ENCODE measurements at regions not wholly inside any gene's neighbourhood (a gene's known extent, or its start where the extent isn't known, plus 50 kb on each side); places are given as distances from the start of the nearest gene placed in this dataset.
A peak's percentile ranks its signal among the peaks of the same experiment; 100 is the strongest.

DNA sequence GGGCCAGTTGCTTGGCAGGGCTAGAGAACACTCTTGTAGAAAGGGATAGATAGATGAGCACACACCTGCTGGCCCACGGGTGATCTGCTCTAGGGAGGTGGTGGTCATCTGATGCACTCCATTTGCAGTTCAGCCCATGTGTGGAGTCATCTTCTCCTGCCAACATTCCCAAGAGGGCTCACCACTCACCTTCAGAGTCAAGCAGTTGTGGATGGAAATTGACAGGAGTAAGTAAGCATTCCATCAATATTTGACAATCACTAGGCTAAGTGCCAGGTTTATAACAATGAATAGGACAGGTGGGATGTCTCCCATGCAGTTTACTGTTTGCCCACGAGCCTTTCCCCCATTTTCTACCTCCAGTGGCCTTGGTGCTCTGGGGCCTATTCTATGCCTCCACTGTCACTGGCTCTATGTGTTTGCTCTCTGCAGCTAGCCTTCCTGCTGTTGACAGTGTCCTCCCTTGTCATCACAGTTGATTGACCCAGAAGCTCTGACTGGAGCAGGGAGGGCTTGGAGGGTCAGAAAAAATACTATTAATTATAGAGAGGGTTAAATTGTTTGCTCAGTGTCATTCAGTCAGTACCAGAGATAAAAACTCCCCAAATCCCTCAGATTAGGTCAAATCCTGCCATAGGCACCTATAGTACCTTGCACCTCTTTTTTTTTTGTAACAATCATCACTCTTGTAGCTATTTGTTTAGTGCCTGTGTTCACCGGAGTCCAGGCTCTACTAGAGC is 134.6 kb upstream of the PZP start (continued):
- TF ChIP-seq RXRB (CRISPR knock-in tag; IDR thresholded peaks at IDR 0.05; ENCODE audit: borderline replicate concordance) = peak; percentile 88
- no peak for TF ChIP-seq RFX3 (CRISPR knock-in tag; IDR thresholded peaks at IDR 0.05)
- TF ChIP-seq, protein P1, sequence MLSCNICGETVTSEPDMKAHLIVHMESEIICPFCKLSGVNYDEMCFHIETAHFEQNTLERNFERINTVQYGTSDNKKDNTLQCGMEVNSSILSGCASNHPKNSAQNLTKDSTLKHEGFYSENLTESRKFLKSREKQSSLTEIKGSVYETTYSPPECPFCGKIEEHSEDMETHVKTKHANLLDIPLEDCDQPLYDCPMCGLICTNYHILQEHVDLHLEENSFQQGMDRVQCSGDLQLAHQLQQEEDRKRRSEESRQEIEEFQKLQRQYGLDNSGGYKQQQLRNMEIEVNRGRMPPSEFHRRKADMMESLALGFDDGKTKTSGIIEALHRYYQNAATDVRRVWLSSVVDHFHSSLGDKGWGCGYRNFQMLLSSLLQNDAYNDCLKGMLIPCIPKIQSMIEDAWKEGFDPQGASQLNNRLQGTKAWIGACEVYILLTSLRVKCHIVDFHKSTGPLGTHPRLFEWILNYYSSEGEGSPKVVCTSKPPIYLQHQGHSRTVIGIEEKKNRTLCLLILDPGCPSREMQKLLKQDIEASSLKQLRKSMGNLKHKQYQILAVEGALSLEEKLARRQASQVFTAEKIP (CRISPR knock-in tag; IDR thresholded peaks at IDR 0.05; ENCODE audit: borderline replicate concordance) = no peak
- TF ChIP-seq, protein P2, sequence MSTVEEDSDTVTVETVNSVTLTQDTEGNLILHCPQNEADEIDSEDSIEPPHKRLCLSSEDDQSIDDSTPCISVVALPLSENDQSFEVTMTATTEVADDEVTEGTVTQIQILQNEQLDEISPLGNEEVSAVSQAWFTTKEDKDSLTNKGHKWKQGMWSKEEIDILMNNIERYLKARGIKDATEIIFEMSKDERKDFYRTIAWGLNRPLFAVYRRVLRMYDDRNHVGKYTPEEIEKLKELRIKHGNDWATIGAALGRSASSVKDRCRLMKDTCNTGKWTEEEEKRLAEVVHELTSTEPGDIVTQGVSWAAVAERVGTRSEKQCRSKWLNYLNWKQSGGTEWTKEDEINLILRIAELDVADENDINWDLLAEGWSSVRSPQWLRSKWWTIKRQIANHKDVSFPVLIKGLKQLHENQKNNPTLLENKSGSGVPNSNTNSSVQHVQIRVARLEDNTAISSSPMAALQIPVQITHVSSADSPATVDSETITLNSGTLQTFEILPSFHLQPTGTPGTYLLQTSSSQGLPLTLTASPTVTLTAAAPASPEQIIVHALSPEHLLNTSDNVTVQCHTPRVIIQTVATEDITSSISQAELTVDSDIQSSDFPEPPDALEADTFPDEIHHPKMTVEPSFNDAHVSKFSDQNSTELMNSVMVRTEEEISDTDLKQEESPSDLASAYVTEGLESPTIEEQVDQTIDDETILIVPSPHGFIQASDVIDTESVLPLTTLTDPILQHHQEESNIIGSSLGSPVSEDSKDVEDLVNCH (CRISPR knock-in tag; IDR thresholded peaks at IDR 0.05) = no peak
- peak; percentile 51; the same call in 1 of the 2 replicates for TF ChIP-seq SP140L (CRISPR knock-in tag; IDR thresholded peaks at IDR 0.05; ENCODE audit: borderline replicate concordance)
- peak; percentile 64; the same call in 1 of the 2 replicates for TF ChIP-seq ZNF878 (CRISPR knock-in tag; IDR thresholded peaks at IDR 0.05)
- no peak for TF ChIP-seq SMYD3 (CRISPR knock-in tag; IDR thresholded peaks at IDR 0.05)
- peak; percentile 71; the same call in 1 of the 2 replicates for TF ChIP-seq KLF12 (CRISPR knock-in tag; IDR thresholded peaks at IDR 0.05; ENCODE audit: borderline replicate concordance)
- peak; percentile 40; the same call in 1 of the 2 replicates for TF ChIP-seq REPIN1 (CRISPR knock-in tag; IDR thresholded peaks at IDR 0.05; ENCODE audit: borderline replicate concordance, low read depth)
- TF ChIP-seq, protein P3, sequence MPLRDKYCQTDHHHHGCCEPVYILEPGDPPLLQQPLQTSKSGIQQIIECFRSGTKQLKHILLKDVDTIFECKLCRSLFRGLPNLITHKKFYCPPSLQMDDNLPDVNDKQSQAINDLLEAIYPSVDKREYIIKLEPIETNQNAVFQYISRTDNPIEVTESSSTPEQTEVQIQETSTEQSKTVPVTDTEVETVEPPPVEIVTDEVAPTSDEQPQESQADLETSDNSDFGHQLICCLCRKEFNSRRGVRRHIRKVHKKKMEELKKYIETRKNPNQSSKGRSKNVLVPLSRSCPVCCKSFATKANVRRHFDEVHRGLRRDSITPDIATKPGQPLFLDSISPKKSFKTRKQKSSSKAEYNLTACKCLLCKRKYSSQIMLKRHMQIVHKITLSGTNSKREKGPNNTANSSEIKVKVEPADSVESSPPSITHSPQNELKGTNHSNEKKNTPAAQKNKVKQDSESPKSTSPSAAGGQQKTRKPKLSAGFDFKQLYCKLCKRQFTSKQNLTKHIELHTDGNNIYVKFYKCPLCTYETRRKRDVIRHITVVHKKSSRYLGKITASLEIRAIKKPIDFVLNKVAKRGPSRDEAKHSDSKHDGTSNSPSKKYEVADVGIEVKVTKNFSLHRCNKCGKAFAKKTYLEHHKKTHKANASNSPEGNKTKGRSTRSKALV (CRISPR knock-in tag; IDR thresholded peaks at IDR 0.05) = no peak
- TF ChIP-seq, protein P4, sequence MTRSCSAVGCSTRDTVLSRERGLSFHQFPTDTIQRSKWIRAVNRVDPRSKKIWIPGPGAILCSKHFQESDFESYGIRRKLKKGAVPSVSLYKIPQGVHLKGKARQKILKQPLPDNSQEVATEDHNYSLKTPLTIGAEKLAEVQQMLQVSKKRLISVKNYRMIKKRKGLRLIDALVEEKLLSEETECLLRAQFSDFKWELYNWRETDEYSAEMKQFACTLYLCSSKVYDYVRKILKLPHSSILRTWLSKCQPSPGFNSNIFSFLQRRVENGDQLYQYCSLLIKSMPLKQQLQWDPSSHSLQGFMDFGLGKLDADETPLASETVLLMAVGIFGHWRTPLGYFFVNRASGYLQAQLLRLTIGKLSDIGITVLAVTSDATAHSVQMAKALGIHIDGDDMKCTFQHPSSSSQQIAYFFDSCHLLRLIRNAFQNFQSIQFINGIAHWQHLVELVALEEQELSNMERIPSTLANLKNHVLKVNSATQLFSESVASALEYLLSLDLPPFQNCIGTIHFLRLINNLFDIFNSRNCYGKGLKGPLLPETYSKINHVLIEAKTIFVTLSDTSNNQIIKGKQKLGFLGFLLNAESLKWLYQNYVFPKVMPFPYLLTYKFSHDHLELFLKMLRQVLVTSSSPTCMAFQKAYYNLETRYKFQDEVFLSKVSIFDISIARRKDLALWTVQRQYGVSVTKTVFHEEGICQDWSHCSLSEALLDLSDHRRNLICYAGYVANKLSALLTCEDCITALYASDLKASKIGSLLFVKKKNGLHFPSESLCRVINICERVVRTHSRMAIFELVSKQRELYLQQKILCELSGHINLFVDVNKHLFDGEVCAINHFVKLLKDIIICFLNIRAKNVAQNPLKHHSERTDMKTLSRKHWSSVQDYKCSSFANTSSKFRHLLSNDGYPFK (CRISPR knock-in tag; IDR thresholded peaks at IDR 0.05; ENCODE audit: borderline replicate concordance) = no peak
- no peak for TF ChIP-seq ZNF761 (CRISPR knock-in tag; conservative IDR thresholded peaks at IDR 0.05)
- TF ChIP-seq TCF7 (IDR thresholded peaks at IDR 0.05; ENCODE audit: low read depth) = no peak
- TF ChIP-seq ZFP90 (CRISPR knock-in tag; IDR thresholded peaks at IDR 0.05; ENCODE audit: borderline replicate concordance) = no peak
